GM21390 (cell line): ENCODE measurements at regions not wholly inside any gene's neighbourhood (a gene's known extent, or its start where the extent isn't known, plus 50 kb on each side); places are given as distances from the start of the nearest gene placed in this dataset.

Source experiments
- ATAC-seq: cut with Tn5 transposase; IDR thresholded peaks from one replicate; pipeline ENCODE4 v1.9.1; 2021; ENCODE audit not compliant: unreplicated experiment

GRCh38 chr2:79453918-79454317, 58.9 kb upstream of the CTNNA2 start:
- no peak for ATAC-seq

- no peak for ATAC-seq
These were observed 60.2 kb upstream of the CTNNA2 start for GRCh38 chr2:79452651-79453050.

GRCh38 chr2:79447463-79447862, 65.4 kb upstream of the CTNNA2 start:
- no peak for ATAC-seq

GRCh38 chr2:79446313-79446712, 66.5 kb upstream of the CTNNA2 start:
- ATAC-seq, result no peak

- ATAC-seq, result no peak
These were observed 75.2 kb upstream of the CTNNA2 start for GRCh38 chr2:79437433-79438267.

- no peak for ATAC-seq
These were observed 78.5 kb upstream of the CTNNA2 start for GRCh38 chr2:79434362-79434761.

- no peak for ATAC-seq
These were observed 80.1 kb upstream of the CTNNA2 start for GRCh38 chr2:79432731-79433146.

GRCh38 chr2:79428745-79429144, 84.1 kb upstream of the CTNNA2 start:
- no peak for ATAC-seq

GRCh38 chr2:79414690-79415089, 98.2 kb upstream of the CTNNA2 start:
- ATAC-seq, result no peak

GRCh38 chr2:79394485-79394859, 118.4 kb upstream of the CTNNA2 start:
- no peak for ATAC-seq

GRCh38 chr2:79393806-79394484, 118.9 kb upstream of the CTNNA2 start:
- no peak for ATAC-seq

- no peak for ATAC-seq
These were observed 119.7 kb upstream of the CTNNA2 start for GRCh38 chr2:79393107-79393685.

GRCh38 chr2:79389481-79389880, 123.4 kb upstream of the CTNNA2 start:
- ATAC-seq, result no peak

- no peak for ATAC-seq
These were observed 124.8 kb upstream of the CTNNA2 start for GRCh38 chr2:79388024-79388423.

- no peak for ATAC-seq
These were observed 125.4 kb upstream of the CTNNA2 start for GRCh38 chr2:79387431-79387830.

GRCh38 chr2:79383681-79384080, 129.2 kb upstream of the CTNNA2 start:
- ATAC-seq, result no peak

GRCh38 chr2:79375817-79376216, 137.0 kb upstream of the CTNNA2 start:
- ATAC-seq, result no peak

GRCh38 chr2:79373358-79374130, 139.3 kb upstream of the CTNNA2 start:
- ATAC-seq, result no peak

- no peak for ATAC-seq
These were observed 141.8 kb upstream of the CTNNA2 start for GRCh38 chr2:79370976-79371538.

GRCh38 chr2:79369127-79369526, 143.7 kb upstream of the CTNNA2 start:
- ATAC-seq, result no peak

GRCh38 chr2:79368116-79368630, 144.7 kb upstream of the CTNNA2 start:
- ATAC-seq, result no peak
